ENCODE measurements at regions not wholly inside any gene's neighbourhood (a gene's known extent, or its start where the extent isn't known, plus 50 kb on each side); places are given as distances from the start of the nearest gene placed in this dataset.

DNA sequence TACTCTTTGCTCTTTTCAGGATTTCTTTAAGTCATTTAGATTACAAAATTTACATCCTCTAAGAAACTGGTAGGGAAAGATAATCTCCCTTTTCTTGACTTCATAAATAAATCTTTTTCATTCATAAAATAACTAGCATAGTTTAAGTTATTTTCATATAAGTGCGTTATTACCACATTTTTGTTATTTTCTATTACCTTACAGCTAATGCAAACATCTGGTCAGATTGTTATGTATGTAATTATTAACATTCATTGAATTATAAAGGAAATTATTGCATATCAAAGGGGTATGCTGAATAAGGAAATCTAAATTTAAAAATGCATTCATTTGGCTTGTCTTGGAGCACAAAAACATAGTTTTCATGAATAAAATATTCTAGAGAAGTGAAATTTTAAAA is 55.3 kb upstream of the SLITRK1 start:
- H2AFZ ChIP-seq (ENCODE audit: low read length), result no peak overlapping the region
- DNase-seq, result no peak
- no peaks in the 10 kb centered on the region for H3K79me2 ChIP-seq (ENCODE audit: low read length)
- no peaks in the 10 kb centered on the region for H4K20me1 ChIP-seq (ENCODE audit: insufficient read depth, low read depth, low read length)
- no peak overlapping the region for H3K4me3 ChIP-seq (ENCODE audit: low read length)
- H3K4me1 ChIP-seq (ENCODE audit: low read length), result no peaks in the 10 kb centered on the region
- no peaks in the 10 kb centered on the region for H3K36me3 ChIP-seq (ENCODE audit: insufficient read depth, low read length)
- H3K27me3 ChIP-seq (ENCODE audit: low read length), result no peaks in the 10 kb centered on the region
- H3K9me3 ChIP-seq (ENCODE audit: low read length), result no peaks in the 10 kb centered on the region; the same call in 1 of the 2 replicates
- H3K27ac ChIP-seq (ENCODE audit: low read length), result no peak overlapping the region
- H3K9me2 ChIP-seq (replicated peaks; ENCODE audit: insufficient read depth, low read length), result no peaks in the 10 kb centered on the region
- no peak overlapping the region for H3K9ac ChIP-seq (ENCODE audit: low read length)
- H3K4me2 ChIP-seq (ENCODE audit: low read depth, low read length, poor library complexity, severe bottlenecking), result no peak overlapping the region

GRCh38 chr13:83935566-83935965 is 53.3 kb upstream of the SLITRK1 start:
- Histone ChIP-seq H3K36me3 (ENCODE audit: insufficient read depth, low read length) (no peaks in the 10 kb centered on the region), H3K9ac (ENCODE audit: low read length) (no peak overlapping the region)

More at GRCh38 chr13:83935566-83935965, 53.3 kb upstream of the SLITRK1 start:
- H2AFZ ChIP-seq (ENCODE audit: low read length), result no peak overlapping the region
- H3K9me3 ChIP-seq (ENCODE audit: low read length), result no peaks in the 10 kb centered on the region
- H3K9me2 ChIP-seq (replicated peaks; ENCODE audit: insufficient read depth, low read length), result no peaks in the 10 kb centered on the region
- no peaks in the 10 kb centered on the region for H3K79me2 ChIP-seq (ENCODE audit: low read length)
- no peaks in the 10 kb centered on the region for H3K4me1 ChIP-seq (ENCODE audit: low read length)
- H3K4me3 ChIP-seq (ENCODE audit: low read length), result no peak overlapping the region
- H3K4me2 ChIP-seq (ENCODE audit: low read depth, low read length, poor library complexity, severe bottlenecking), result no peak overlapping the region
- H3K27ac ChIP-seq (ENCODE audit: low read length), result no peak overlapping the region
- no peak for DNase-seq
- no peaks in the 10 kb centered on the region for H4K20me1 ChIP-seq (ENCODE audit: insufficient read depth, low read depth, low read length)
- no peaks in the 10 kb centered on the region for H3K27me3 ChIP-seq (ENCODE audit: low read length)
